ENCODE measurements at regions not wholly inside any gene's neighbourhood (a gene's known extent, or its start where the extent isn't known, plus 50 kb on each side); places are given as distances from the start of the nearest gene placed in this dataset.
"Not testable (repeated sequence)": the region's sequence is repeated elsewhere in the genome, so short reads cannot be mapped to it uniquely, and the experiment has no call there.

DNA sequence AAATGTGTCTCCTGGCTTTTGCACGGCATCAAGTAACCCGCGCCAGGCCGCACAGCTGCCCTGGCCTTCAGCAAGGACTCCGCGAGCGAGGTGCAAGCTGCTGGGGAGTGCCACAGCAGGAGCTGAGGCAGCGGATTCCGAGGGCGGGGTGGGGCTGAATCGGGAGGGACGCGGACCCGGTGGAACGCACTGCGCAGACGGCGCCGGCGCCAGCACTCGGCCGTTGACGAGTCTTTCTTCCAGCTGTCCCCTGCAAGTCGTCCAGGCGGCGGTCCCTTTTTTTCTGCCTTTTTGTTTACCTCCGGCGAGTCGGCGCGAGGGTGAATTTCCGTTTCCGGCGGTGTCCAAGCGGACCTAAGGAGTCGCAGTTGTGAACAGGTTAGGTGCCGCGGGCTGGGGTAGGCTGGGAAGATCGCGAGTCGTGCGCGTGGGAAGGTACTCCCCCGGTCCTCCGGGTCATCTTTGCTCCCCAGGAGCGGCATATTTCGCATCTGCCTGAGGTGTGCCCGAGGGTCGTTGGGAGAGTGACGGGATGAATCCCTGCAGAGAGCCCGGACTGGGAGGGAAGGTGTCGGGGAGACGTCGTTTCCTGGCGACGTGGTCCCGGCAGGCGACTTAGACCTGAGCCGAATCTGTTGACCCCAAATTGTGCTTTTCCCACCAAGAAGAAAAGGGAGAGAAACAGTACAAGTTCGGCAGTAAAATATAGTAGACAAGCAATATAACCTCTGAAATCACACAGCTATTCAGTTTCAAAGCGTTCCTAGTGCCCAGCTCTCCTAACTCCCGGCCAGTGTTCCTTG, 124.5 kb upstream of the PTPN20 start:
- DNase-seq (ENCODE audit: low spot score) = peak; percentile 89
- in situ Hi-C loops (cut with HindIII; ENCODE audit: low sequenced_read_pairs) = not testable (repeated sequence)

DNA sequence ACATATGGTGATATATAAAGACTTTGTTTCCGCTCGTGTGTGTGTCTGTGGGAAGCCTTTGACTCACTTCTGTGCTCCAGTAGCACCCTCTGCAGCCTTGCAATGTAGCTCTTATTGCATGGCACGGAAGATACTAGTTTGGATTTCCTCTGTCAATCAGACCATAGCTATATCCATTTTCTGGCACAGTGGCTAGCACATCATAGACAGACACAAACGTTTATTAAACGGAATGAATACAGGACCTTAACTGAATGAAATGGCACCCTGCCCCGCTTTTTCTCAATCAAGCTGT, 124.0 kb upstream of the PTPN20 start:
- DNase-seq (ENCODE audit: low spot score) = peak; percentile 66
- in situ Hi-C loops (cut with HindIII; ENCODE audit: low sequenced_read_pairs) = no loop called here

DNA sequence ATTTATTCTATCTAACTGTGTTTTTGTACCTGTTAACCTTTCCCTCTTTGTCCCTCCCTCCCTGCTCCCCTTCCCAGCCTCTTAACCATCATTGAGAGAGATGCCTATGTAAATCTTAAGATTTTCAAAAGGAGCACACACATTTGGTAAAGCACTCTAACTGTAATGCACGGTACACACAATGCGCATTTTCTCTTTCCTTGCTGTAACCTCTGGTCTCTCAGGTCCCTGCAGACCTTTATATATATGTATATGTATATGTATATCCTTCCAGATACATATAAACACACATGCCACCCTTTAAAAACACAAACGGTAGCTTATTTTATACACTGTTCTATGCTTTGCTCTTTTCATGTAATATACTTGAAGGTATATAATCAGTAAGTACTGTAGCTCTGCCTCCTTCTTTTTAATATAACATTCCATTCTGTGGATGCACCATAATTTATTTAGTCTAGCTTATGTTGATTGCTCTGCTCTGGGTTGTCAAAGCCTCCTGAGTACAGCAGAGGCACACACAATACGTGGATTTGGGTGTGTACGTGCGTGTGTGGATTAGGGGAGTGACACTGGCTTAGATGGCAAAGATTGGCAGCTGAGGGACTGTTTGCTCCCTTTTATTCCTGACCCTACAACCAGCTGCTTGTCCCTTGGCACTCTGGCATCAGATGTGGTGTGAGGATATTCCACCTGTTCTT, 118.4 kb upstream of the PTPN20 start:
- in situ Hi-C loops (cut with HindIII; ENCODE audit: low sequenced_read_pairs); DNase-seq (ENCODE audit: low spot score): not testable (repeated sequence)

DNA sequence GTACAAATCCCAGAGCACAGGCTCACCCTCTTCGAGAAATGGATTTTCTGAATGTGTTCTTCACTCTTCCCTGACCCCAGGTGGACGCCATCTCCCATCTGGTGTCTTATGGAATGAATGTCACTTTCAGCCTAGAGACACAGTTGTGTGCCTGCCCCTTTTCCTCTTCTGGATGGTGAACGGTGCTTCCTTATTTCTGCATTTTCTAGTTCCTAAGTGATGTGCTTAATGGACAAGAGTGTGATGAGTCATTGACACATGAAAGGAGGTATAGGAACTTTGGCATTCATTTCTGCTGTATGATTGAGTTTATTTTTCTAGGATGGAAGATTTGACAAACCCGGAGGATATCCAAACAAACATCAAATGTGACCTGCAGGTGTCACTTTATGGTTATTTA, 114.9 kb upstream of the PTPN20 start:
- peak; percentile 6 for DNase-seq (ENCODE audit: low spot score)
- in situ Hi-C loops (cut with HindIII; ENCODE audit: low sequenced_read_pairs) = not testable (repeated sequence)

DNA sequence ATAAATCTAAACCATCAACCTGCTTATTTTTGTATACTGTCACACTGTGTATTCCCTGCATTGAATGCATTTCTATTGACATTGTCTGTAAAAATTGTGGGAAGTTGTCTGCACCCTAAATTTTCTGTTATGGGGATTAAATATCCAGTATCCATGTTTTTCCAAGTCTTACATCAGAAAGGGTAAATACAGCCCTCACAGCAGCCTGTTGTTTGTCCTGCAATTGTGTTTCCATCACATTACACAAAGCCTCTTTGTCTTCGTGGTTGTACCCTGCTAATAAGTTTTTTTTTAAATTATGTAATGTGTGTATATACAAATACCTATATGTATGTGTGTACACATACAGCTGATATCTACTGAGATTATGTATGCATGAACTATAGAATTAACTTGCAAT, 109.2 kb upstream of the PTPN20 start:
- in situ Hi-C loops (cut with HindIII; ENCODE audit: low sequenced_read_pairs); DNase-seq (ENCODE audit: low spot score): not testable (repeated sequence)

DNA sequence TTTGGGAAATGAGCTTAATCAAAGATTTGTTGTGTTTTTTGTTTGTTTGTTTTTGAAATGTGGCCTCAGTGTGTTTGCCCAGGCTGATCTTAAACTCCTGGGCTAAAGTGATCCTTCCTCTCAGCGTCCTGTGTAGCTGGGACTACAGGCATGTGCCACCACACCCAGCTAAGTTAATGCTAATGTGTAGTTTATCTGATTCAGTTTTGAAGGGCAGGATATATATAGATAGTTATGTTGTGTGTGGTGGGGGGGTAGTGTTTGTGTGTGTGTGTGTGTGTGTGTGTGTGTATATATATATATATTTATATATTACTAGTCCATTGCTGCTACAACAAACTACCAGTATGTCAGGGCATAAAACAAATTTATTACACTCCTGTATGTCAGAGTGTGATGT, 108.1 kb upstream of the PTPN20 start:
- in situ Hi-C loops (cut with HindIII; ENCODE audit: low sequenced_read_pairs); DNase-seq (ENCODE audit: low spot score): not testable (repeated sequence)

DNA sequence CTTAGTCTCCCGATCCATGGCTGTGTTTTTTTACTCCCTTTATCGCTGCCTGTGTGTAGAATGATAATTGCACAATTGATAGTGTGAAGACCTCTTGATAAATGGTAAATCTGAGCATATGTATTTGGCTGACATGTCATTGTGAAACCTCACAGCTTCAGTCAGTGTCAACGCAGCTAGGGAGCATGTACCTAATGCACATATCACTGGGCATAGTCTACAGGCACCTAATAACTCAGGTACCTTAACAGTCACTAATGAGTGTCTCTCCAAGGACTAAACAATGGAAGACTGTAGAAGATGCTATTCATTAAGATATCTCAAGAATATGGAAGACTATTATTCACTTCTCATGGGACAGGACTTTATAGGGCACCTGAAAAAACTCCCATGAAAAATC, 101.0 kb upstream of the PTPN20 start:
- in situ Hi-C loops (cut with HindIII; ENCODE audit: low sequenced_read_pairs); DNase-seq (ENCODE audit: low spot score): not testable (repeated sequence)

DNA sequence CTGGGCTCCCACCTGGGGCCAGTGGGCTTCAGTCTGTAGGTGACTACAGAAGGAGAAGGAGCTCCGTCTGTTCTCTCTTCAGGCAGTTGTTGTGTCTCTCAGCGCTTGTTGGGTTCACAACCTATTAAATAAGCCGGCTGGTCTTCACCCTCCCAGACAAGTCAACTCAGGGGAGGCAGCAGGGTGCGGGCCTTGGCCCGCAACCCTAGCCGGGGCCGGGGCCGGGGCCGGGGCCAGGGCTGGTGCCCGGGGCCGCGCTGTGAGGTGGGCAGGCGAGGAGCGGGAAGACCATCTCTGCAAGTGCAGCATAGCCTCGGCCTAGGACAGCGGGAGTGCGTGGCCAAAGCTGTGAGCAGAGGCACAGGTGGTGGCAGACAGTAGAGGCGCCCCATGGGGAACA, 95.1 kb upstream of the PTPN20 start:
- DNase-seq (ENCODE audit: low spot score); in situ Hi-C loops (cut with HindIII; ENCODE audit: low sequenced_read_pairs): not testable (repeated sequence)

DNA sequence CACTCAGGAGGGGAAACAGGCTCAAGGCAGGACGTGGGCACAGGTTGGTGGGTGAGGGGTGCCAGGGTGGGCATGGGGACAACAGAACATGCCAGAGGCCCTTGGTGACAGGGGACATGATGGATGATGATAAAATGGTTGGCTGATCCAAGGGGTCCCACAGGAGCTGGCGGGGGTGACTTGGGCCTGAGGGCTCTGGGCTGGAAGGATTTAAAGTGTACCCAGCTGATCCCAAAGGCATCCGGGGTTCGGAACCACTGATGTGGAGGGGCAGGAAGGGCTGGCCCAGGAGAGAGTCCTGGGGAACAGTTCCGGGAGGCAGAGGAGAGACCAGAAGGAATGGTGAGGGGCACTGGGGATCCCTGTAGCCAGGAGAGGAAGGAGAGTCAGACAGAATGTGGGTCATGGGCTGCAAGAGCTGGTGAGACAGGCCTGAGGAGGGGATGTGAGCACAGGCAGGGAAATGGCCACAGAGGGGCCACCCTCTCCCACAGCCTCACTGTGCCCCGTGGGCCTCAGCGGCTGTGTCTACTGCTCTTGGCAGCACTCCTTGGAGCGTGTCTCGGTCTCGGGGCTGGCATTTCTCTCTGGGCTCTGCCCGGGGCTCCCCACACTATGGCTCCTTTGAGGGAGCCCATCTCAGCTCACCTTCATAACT, 70.7 kb upstream of the PTPN20 start:
- in situ Hi-C loops (cut with HindIII; ENCODE audit: low sequenced_read_pairs); DNase-seq (ENCODE audit: low spot score): not testable (repeated sequence)

DNA sequence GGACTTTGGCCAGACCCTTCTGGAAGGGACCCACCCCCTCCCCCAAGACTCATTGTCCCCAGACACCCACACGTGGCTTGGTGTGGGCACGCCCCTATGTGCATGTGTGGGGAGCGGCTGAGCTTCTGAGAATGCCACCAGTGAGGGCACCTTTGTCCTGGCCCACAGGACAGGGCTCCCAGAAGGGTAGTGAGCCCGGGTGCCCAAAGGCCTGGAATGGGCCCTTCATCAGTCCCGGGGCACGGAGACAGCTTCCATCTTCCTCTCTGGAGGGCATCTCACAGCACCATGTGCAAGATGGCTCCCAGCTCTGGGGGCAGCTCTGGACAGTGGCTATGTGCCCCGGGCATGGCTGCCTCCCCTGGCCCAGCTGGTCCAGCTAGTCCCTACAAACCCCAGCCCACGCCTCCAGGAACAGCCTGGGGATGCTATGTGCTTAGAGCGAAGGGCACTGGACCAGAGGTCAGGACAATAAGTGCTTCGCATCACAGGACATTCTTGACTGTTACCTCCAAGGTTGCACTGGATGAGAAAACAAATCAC, 70.1 kb upstream of the PTPN20 start:
- in situ Hi-C loops (cut with HindIII; ENCODE audit: low sequenced_read_pairs) = not testable (repeated sequence)

DNA sequence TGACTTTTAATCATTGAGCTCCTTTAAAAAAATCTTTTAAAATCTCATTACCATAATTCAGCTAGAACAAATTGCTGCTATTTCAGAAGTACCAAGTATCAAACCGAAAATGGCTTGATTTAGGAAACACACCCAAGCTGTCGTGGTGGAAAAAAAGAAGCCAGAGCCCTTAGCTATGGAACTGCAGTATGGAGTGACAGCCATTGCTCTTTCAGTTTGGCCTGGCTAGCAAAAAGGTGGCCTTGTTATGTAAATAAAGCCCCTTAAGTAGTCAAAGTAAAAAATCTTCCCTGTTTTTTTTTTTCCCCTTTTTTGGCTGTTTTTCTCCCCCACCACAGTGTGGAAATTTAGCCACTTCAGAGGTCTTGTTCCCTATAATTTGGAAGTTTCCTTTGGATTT, 66.0 kb upstream of the PTPN20 start:
- DNase-seq (ENCODE audit: low spot score); in situ Hi-C loops (cut with HindIII; ENCODE audit: low sequenced_read_pairs): not testable (repeated sequence)

More for the DNA sequence above, 70.1 kb upstream of the PTPN20 start:
- DNase-seq (ENCODE audit: low spot score) = not testable (repeated sequence)

DNA sequence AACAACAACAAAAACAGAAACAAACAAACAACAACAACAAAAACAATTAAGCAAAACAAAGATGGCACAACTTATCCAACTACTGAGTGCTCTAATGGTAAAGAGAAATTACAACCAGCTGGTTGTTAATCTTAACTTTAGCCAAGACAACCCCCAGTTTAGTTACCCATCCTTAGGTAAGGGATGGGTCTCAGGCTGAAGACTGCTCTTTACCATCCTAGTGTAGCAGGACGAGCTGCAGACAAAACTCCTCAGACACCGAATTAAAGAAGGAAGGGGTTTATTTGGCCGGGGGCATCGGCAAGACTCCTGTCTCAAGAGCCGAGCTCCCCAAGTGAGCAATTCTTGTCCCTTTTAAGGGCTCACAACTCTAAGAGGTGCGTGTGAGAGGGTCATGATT, 65.6 kb upstream of the PTPN20 start:
- DNase-seq (ENCODE audit: low spot score); in situ Hi-C loops (cut with HindIII; ENCODE audit: low sequenced_read_pairs): not testable (repeated sequence)

DNA sequence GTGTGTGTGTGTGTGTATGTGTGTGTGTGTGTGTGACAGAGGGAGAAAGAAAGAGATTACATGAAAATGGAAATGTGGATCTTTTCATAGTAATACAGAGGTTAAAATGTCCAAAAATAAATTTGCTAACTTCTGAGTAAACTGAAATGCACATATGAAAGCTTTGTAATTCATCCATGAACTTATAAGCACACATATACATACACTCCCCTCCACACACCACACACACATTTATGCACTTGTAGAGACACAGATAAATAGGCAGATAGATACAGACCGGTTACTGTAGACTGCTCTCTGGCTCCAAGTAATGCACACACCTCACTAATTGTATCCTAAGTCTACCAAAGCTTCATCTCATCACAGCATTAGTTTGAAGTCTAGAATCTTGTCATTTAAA, 50.5 kb upstream of the PTPN20 start:
- DNase-seq (ENCODE audit: low spot score); in situ Hi-C loops (cut with HindIII; ENCODE audit: low sequenced_read_pairs): not testable (repeated sequence)

Measured in G401 (cell line).